Germinal center (tissue), 1 donor: ENCODE measurements at regions not wholly inside any gene's neighbourhood (a gene's known extent, or its start where the extent isn't known, plus 50 kb on each side); places are given as distances from the start of the nearest gene placed in this dataset.

ENCODE experiments used
- DNase-seq: peaks from one replicate; pipeline ENCODE4 v3.0.0; 2012; ENCODE audit warnings: mixed read lengths, low spot score

- no peak for DNase-seq
Measured at GRCh38 chr10:126847666-126848065, 57.6 kb upstream of the DOCK1 start.

GRCh38 chr10:126849646-126850045 lies 55.6 kb upstream of the DOCK1 start:
- DNase-seq, result no peak

GRCh38 chr10:126851414-126852108 lies 53.7 kb upstream of the DOCK1 start:
- no peak for DNase-seq

GRCh38 chr10:126854726-126855495 lies 50.3 kb upstream of the DOCK1 start:
- DNase-seq, result no peak
